Fibroblast of the conjunctiva (primary cell): ENCODE measurements at regions not wholly inside any gene's neighbourhood (a gene's known extent, or its start where the extent isn't known, plus 50 kb on each side); places are given as distances from the start of the nearest gene placed in this dataset.

Experiments
- DNase-seq: peaks from one replicate; pipeline ENCODE4 v3.0.0-alpha.2; 2010; ENCODE audit warnings: low read depth

DNA sequence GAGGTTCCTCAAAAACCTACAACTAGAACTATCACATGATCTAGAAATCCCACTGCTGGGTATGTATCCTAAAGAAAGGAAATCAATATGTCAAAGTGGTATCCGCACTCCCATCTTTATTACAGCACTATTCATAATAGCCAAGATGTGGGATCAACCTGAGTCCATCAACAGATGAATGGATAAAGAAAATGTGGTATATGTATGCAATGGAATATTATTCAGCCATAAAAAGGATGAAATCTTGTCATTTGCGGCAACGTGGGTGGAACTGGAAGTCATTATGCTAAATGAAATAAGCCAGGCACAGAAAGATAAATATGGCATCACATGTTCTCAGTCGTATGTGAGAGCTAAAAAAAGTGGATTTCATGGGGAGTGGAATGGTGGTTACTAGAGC is 77.5 kb upstream of the DIO3 start:
- DNase-seq, result no peak

DNA sequence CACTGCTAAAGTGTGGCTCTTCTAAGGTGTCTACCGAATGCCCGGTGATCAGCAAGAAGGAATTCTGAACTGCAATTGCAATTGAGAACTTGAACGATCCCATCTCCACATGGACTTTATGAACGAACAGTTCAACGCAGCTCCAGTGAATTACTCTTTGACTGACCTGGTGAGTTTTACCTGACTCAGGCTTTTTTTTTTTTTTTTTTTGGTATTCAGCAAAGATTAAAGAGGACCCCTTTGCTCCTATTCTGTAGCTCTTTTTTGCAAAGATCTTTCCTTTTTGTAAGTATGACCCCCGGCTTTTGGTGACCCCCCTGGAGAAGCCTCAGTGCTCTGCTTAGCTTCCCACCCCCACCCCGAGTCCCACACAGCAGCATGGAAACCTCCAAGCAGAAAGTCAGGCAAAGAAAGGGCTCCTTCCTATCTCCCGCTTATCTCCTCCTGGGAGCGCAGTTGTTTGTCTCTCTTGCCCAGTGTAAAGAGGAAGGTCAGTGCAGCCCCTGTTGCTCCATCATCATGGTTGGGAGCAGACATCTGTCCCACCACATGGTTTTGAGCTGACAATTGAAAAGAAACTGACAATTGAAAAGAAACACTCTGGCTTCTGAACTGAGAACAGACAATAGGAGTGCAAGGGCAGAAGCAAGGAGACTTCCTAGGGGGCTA is 72.1 kb upstream of the DIO3 start:
- DNase-seq, result no peak

DNA sequence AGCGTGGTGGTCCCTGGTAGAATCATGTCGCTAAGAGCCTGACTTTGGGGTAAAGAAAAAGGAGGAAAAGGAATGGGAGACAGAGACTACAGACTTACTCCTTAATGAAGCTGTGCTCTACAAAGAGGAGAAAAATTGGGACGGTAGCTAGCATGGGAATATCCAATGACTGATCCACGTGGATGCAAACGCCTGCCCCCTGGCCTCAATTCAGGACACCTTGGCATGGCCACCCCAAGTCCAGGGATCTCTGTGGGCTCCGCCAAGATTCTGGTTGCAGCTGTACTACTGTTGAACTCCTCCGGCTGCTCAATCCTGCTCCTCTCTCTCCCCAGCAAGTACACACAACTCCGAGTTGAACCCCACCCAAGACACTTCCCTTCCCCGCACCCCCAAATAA is 70.5 kb upstream of the DIO3 start:
- no peak for DNase-seq

DNA sequence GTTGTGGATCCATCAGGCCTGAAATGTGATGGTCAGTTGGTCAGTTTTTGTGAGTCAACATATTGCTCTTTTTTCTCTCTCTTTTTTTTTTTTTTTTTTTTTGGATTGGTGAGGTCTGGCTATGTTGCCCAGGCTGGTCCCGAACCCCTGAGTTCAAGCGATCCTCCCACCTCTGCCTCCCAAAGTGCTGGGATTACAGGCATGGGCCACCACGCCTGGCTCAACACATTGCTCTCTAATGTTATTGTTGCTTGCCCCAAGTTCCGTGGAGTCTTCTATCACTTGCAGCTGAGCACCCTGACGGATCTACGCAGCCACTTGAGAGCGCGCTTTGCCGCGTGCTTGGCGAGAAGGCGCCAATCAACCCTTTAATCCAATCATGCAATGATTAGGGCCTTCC is 69.5 kb upstream of the DIO3 start:
- DNase-seq, result no peak

DNA sequence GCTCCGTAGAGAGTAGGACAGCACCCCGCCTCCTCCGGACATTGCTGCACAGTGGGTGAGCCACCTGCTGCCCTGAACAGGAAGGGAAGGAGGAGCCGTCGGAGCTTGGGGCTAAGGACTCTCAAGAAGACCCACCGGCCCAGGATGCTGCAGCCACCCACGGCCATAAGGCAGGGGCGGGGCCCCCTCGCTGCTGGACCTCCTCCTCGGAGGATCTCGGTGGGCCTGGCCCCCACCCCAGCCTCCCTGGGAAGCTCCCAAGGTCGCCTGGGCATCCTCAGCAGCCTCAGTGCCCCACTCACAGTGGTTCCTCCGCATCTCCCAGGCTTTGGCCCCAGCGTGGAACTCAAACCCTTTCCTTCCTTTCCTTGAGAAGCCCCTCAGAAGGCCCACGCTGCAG is 68.6 kb upstream of the DIO3 start:
- no peak for DNase-seq

DNA sequence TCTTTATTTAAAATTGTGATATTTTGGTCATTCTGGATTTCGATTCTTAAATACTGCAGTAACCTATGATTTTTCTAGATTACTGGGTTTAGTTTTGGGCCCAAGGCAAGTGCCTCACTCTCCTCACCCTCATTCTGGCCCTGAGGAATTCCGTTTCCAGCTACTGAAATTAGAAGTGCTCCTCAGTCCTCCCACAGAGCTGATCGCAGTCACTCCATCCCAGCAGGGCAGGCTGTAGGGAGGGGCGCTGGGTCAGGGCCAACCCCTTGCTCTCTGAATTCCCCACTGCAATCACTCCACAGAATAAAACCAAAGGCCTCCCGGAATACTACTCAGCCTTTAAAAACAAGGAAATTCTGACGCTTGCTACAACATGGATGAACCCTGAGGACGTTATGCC is 66.5 kb upstream of the DIO3 start:
- no peak for DNase-seq

DNA sequence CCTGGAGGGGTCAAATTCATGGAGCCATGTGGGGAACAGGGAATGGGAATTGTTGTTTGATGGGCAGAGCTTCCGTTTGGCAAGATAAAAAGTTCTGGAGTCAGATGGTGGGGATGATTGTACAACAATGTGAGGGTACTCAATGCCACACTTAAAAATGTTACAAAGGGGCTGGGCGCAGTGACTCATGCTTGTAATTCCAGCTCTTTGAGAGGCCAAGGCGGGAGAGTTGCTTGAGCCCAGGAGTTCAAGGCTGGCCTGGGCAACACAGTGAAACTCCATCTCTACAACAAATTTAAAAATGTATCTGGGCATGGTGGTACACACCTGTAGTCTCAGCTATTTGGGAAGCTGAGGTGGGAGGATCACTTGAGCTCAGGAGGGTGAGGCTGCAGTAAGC is 66.0 kb upstream of the DIO3 start:
- no peak for DNase-seq

DNA sequence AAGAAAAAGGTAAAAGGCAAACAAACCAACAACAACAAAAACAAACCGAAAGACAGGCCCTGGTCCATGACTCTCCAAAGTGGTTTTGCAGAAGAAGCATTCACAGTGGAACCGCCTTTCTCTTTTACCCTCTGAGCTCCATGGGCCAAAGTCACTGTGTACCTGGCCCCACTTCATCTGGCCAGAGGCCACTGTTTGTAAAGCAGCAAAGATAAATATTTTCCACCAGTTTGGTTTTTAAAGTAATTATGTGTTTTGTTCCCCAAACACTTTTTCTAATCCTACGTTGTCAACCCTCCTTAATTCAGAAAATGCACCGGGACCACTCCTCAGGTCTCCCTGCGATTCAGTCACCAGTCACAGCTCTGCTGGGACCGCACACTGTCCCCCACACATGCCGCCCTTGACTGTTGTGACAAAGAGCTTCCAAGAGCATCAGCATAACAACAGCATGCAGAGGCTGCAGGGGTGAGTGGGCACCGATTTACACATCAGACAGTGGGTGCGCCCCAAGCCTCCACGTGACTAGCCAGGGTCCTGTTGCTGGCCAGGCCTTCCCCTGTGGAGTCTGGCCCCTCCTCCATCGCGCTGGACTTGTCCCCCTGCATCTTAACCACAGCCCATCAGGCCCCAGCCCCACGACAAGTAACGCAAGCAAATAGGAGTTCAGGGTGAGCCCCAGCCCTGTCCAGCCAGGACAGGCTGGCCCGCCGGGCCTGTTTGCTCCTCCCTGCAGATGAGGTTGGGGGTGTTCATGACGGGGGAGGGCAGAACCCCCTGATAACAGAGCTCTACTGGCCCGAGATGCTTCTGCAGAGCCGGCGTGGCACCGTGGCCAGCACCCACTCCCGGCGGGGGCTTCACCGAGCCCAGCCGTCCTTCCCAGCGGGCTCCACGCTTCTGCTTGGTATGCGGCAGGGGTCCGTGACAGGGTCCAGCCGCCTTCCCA is 65.2 kb upstream of the DIO3 start:
- DNase-seq, result no peak

DNA sequence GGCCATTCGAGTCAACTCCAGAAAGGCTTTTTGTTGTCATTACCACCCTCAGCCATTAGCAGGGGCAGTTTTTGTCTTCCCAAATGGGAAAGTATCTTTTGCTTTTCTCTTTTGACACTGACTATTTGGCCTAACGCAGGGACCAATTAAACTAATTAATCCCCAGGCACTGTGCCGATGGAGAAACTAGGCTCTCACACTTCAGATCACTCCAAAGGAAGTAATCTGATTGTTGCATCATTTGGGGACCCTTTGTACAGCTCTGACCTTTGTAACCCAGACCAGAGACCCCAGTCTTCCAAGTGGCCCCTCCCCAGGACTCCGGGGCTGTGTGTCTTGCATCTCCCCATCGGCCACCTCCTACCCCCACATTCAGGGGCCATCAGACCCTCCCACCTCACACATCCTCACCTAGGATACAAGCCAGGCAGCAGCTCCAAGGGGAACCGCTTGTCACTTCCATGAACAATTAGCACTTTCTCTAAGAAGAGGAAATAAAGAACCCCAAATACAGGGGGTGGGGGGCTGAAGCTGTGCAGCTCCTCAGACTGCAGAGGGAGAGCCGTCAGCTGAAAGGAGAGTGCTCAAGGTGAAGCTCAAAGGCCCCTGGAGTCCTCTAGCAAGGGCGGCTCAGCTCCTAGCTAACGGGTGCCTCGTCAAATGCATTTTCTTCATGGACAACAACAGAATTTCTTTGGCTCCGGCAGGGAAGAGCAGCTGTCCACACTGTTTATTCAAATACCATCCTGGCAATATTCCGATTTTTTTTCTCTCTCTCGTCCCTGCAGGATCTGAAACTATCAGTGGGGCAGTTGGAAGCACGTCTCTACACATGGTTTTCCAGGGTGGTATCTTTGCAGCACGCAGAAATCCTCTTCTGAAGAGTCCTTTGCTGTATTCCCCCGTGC is 64.3 kb upstream of the DIO3 start:
- DNase-seq, result no peak

DNA sequence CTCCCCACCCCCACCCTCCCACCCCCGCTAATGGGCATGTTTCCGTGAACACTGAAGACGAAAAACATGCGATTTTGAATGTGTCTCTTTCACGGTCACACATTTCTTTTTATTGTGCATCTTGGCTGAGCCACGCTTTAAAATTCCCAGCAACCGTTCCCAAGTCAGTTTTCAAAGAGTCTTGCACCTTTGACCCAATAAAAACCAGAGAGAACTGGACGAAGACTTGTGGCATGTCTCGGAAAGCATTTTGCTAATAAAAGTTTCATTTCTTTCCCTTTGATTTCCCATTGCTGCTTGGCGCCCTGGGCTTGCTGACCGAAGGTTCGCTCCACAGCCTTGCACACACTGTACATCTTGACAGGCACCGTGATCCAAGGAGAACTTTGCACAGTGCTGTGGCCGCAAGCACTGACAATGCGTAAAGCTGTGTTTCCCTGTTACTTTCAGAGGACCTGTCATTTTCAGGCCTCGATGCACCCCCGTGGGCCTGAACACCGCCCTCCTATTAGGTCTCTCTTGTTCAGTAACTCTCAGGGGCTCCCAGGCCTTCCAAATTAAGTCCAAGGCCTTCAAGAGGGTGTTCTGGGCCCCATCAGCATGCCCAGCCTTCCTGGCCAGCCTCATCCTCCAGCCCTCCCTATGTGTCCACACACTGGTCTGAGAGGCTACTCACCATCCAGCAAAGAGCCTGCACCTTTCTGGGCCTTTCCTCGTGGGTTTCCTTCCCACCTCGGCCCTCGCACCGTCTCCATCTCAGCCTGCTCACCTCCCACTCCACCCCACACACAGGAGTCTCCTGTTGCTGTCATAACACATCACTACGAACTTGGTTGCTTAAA is 63.4 kb upstream of the DIO3 start:
- no peak for DNase-seq

DNA sequence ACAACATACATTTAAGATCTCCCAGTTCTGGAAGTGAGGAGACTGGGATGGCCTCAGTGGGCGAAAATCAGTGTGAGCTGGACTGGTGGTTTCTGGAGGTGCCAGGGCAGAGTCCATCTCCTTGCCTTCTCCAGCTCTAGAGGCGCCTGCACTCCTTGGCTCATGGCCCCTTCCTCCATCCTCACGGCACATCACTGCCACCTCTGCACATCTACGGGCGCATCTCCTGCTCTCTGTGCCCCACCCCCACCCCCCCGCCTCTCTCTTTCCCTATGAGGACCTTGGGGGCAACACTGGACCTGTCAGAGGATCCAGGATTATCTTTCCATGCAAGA is 62.8 kb upstream of the DIO3 start:
- no peak for DNase-seq

DNA sequence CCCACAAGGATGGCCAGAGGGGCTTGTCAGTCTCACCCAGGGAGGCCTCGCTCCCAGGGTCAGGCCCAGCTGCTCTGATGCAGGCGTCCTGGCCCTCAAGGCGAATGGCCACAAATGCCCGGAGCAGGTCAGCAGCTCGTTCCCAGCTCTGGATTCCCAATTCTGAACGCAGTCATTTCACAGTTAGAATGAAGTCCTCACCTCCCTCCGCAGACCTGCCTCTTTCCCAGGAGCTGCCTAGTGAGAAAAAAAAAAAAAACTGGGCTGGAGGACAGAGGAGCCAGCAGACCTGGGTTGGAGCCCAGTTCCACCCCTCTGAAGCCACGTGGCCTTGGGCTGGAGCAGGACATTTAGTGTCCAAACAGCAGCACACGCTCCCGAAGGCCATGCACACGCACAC is 62.2 kb upstream of the DIO3 start:
- no peak for DNase-seq

DNA sequence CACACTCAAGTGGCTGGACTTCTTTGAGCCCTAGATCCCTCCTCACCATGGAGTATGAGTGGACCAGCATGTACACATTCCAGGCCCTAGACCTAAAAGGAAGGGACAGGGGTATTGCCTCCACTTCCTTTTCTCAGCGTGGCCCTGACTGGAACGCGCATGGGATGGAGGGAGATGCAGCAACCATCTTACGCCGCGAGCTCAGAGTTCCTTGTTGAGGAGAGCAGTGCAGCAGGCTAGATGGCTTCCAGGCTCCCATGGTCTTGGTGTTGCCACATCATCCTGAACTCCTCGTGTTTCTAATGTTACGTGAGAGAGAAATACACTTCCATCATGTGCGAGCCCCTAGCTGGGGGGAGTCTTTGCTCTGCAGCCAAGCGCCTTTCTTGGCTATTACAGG is 61.8 kb upstream of the DIO3 start:
- no peak for DNase-seq

DNA sequence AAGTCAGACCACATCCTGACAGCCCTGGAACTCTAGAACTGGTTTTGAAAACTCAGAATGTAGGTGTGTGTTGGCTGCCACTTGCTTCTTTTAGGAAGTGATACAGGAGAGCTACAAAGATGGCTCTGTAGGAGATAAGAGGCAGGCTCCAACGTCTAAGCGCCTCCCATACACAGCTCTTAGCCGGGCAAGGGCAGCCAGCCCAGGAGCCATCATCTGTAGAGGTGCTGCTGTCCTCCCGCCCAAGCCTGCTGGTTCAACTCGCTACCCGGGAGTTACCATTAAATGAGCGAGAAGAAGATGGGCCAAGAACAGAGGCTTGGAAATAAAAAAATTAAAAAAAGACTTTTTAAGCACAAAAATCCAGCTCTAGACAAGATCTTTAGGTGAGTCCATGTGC is 61.2 kb upstream of the DIO3 start:
- no peak for DNase-seq

DNA sequence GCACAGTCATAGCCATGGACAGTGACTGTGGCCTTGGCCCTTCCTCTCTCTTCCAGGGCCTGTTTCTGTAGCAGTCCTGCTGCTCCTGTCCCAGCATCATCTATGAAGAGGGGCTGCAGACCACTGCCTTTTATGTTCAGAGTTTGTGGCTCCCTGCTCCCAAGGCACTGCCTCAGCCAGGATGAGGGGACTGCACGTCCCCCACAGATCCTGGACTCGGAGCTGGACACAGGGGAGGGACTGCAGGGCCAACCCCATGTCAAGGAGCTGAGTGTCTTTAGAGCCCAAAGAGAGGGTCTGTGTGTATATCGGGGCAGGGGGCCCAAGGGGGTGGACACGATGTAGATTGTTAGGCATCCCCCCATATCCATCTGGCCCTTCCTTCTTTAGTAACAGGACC is 60.6 kb upstream of the DIO3 start:
- no peak for DNase-seq

DNA sequence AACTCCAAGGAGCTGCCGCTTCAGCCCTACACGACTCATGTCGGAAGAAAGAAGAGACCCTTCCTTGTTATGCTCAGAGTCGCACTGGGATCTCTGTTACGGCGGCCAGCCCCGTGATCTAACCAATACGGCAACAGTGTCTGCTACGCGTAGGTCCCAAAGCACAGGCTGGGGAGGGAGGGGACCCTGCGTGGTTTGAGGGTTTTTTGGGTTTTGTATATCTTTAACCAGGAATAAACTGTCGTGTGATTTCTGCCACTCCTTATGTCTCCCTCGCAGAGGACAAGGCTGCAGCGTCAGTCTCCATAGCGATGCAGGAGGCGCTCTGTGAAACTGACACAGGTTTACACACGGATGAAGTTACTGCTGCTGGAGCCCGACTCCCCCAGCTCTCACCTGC is 60.0 kb upstream of the DIO3 start:
- no peak for DNase-seq

DNA sequence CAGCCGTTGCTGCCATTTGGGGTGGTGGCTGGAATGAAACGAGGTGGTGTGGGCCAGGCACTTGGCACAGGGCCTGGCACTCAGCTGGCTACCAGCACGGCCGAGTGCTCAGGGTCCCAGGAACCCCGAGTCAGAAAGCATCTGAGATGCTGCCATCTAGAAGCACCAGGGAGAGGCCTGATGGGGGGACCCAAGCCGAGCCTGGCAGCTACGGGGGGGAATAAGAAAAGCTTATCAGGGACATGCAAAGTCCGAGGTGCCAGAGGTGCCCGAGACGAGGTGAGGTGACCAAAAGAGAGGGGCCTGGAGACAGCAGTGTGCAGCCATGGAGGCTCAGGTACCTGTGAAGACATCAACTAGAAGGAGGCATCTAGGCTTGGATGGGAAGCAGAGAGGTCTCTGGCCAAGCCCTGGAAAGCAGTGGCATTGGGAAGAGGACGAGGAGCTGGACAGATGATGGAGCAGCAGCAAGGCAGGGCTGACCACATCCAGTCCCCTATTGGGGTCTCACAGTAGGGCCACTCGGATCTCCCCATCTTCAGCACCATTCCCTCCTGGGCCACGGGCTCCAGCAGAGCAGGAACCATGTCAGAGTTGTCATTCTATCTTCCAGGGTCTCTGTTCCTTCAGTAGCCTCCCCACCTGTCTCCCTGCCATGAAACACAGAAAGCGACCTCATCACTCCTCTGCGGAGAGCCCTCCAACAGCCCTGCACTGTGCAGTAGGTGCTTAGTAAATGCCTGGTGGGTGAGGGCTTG is 59.3 kb upstream of the DIO3 start:
- no peak for DNase-seq

DNA sequence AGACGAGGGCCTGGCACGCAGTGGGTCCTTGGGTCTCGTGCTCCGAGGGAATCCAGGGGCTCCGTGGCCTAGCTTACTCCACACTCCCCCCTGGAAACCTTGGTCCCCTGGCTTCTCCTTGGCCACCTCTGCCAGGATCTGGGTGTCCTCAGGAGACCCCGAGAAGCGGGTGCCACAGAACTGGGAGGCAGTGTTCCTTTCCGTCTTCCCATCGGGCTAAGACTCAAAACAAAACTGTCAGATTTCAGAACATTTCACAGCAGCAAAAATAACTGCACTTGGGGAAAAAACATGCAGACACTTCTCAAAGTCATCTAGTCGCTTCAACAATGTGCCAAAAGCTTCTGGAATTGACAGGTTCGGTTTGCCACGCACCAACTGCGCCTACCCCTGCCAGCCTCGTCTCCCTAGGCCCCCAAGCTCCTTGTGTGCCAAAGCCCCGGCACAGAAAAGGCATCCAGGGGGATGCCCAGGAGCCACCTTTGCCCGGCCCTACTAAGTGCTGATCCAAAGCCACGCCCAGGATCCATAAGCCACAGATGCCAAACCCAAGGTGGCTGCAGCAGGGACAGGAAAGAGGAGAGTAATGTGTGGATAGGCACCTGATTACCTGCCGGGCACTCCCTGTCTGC is 58.4 kb upstream of the DIO3 start:
- DNase-seq, result no peak

DNA sequence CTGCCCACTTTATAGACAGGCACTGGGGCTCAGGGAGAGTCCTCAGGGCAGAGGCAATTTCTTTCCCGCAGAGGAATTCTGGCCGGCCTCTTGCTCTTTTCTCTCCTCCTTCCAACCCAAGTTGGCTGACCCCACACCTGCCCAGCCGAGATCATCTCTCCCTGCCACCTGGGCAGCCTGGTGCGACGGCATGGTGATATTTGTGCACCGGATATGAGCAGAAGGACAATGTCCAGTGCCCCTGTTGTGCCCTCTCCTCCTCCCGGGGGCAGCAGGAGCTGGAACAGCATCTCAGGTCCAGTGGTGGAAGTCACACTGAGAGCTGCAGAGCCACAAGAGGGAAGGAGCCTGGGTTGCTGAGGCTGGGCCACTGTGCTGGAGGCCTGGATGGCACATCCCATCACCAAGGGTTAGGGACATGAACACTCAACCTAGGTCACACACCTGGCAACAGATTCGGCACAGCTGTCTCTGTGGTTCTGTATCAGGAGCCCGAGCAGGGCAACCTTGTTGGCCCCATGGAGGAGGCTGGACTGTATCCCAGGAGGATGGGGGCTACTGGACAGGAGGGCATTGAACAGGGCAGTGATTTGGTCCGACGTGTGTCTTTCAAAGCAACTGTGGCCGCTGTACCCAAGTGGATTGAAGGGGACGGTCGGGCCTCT is 57.7 kb upstream of the DIO3 start:
- DNase-seq, result no peak
